PFSK-1 (cell line): ENCODE measurements at regions not wholly inside any gene's neighbourhood (a gene's known extent, or its start where the extent isn't known, plus 50 kb on each side); places are given as distances from the start of the nearest gene placed in this dataset.

Source experiments
- POLR2AphosphoS5 ChIP-seq: IDR thresholded peaks from 2 replicates; pipeline ENCODE4 v1.6.1; 2012; ENCODE audit warnings: low read depth, mild to moderate bottlenecking, control low read depth, low read length, moderate library complexity
- TAF1 ChIP-seq: IDR thresholded peaks from 2 replicates; pipeline ENCODE4 v1.6.1; 2012; ENCODE audit warnings: low read length, control low read depth, borderline replicate concordance; ENCODE audit not compliant: insufficient read depth

GRCh38 chr7:156029460-156030007 is 217.3 kb upstream of the SHH start:
- TF ChIP-seq TAF1 (no peak), POLR2AphosphoS5 (no peak)
